ENCODE measurements at regions not wholly inside any gene's neighbourhood (a gene's known extent, or its start where the extent isn't known, plus 50 kb on each side); places are given as distances from the start of the nearest gene placed in this dataset.

GRCh38 chr20:57025261-57025660, 241.2 kb downstream of the BMP7 start:
- Histone ChIP-seq H3K27me3 (peaks cover 6 to 62% (median 41%) of the 10 kb centered on the region in 7 donors), H3K4me1 (no peaks in the 10 kb centered on the region), H3K27ac (no peak overlapping the region), H3K36me3 (no peaks in the 10 kb centered on the region), H3K4me3 (no peak overlapping the region), H3K9me3 (peaks cover 0 to 11% (median 0%) of the 10 kb centered on the region in 11 donors)
- ATAC-seq (no peak), DNase-seq (no peak)
- intact Hi-C loops (cut with DNase I), result no loop called here
- no peak for TF ChIP-seq CTCF (IDR thresholded peaks at IDR 0.05)
- WGBS, 2 donors, result 64 to 72% methylated on average over 3 of the region's 3 CpGs

GRCh38 chr20:57025666-57026224, 240.7 kb downstream of the BMP7 start:
- WGBS, 2 donors, result 51 to 58% methylated on average over 4 of the region's 4 CpGs
- DNase-seq (no peak), ATAC-seq (no peak)

GRCh38 chr20:57027777-57028176, 238.7 kb downstream of the BMP7 start:
- Histone ChIP-seq H3K27ac (no peak overlapping the region), H3K27me3 (peaks cover 0 to 58% (median 27%) of the 10 kb centered on the region in 7 donors), H3K4me1 (no peaks in the 10 kb centered on the region), H3K36me3 (no peaks in the 10 kb centered on the region), H3K4me3 (no peak overlapping the region), H3K9me3 (peaks cover 0 to 11% (median 0%) of the 10 kb centered on the region in 11 donors)
- WGBS, 2 donors, result 67 to 69% methylated on average over 5 of the region's 5 CpGs
- intact Hi-C loops (cut with DNase I), result no loop called here
- no peak for TF ChIP-seq CTCF (IDR thresholded peaks at IDR 0.05)
- DNase-seq (no peak), ATAC-seq (no peak)

More at GRCh38 chr20:57025666-57026224, 240.7 kb downstream of the BMP7 start:
- intact Hi-C loops (cut with DNase I), result no loop called here
- no peak overlapping the region for H3K27ac ChIP-seq
- H3K36me3 ChIP-seq, result no peaks in the 10 kb centered on the region
- H3K4me1 ChIP-seq, result no peaks in the 10 kb centered on the region
- peaks cover 0 to 11% (median 0%) of the 10 kb centered on the region in 11 donors for H3K9me3 ChIP-seq
- TF ChIP-seq CTCF (IDR thresholded peaks at IDR 0.05), result no peak
- H3K4me3 ChIP-seq, result no peak overlapping the region
- peaks cover 6 to 62% (median 41%) of the 10 kb centered on the region in 7 donors for H3K27me3 ChIP-seq

GRCh38 chr20:57030611-57031600, 235.5 kb downstream of the BMP7 start:
- Histone ChIP-seq H3K27ac (no peak overlapping the region), H3K9me3 (peaks cover 0 to 12% (median 4%) of the 10 kb centered on the region in 11 donors), H3K4me3 (no peak overlapping the region), H3K4me1 (no peaks in the 10 kb centered on the region), H3K27me3 (peaks cover 0 to 62% (median 46%) of the 10 kb centered on the region in 7 donors), H3K36me3 (no peaks in the 10 kb centered on the region)
- 56 to 57% methylated on average over 14 of the region's 14 CpGs for WGBS, 2 donors
- ATAC-seq, result no peak
- no peak for DNase-seq
- TF ChIP-seq CTCF (IDR thresholded peaks at IDR 0.05), result no peak
- intact Hi-C loops (cut with DNase I), result no loop called here
